KMS-11 (cell line): ENCODE measurements at regions not wholly inside any gene's neighbourhood (a gene's known extent, or its start where the extent isn't known, plus 50 kb on each side); places are given as distances from the start of the nearest gene placed in this dataset.

ENCODE experiments used
- H2AFZ ChIP-seq: fragments of 200-600 bp; sonication (generic); 2 replicates; pipeline ENCODE4 v1.6.1; 2016; ENCODE audit warnings: antibody characterized with exemption, mixed run types, low read depth
- H3K27ac ChIP-seq: fragments of 200-600 bp; sonication (generic); 2 replicates; pipeline ENCODE4 v1.6.1; 2016; ENCODE audit warnings: mild to moderate bottlenecking, mixed run types
- H3K27me3 ChIP-seq: fragments of 200-600 bp; sonication (generic); 2 replicates; pipeline ENCODE4 v1.6.1; 2017; ENCODE audit warnings: mild to moderate bottlenecking, low read depth, mixed run types, moderate library complexity; ENCODE audit not compliant: insufficient read depth
- H3K36me3 ChIP-seq: fragments of 200-600 bp; sonication (generic); 2 replicates; pipeline ENCODE4 v1.6.1; 2017; ENCODE audit warnings: mild to moderate bottlenecking, mixed run types; ENCODE audit not compliant: insufficient read depth
- H3K4me1 ChIP-seq: fragments of 200-600 bp; sonication (generic); 2 replicates; pipeline ENCODE4 v1.6.1; 2016; ENCODE audit warnings: mild to moderate bottlenecking, low read depth, mixed run types; ENCODE audit not compliant: poor library complexity, severe bottlenecking
- H3K4me2 ChIP-seq: fragments of 200-600 bp; sonication (generic); 2 replicates; pipeline ENCODE4 v1.7.0; 2016; ENCODE audit warnings: mild to moderate bottlenecking, mixed run types
- H3K4me3 ChIP-seq: fragments of 200-600 bp; sonication (generic); IDR thresholded peaks from 2 replicates; pipeline ENCODE4 v1.6.1; 2017; ENCODE audit warnings: low read depth, low read length, mixed read lengths; ENCODE audit not compliant: insufficient read depth
- H3K79me2 ChIP-seq: fragments of 200-600 bp; sonication (generic); 2 replicates; pipeline ENCODE4 v1.6.1; 2016; ENCODE audit warnings: low read depth, mixed run types; ENCODE audit not compliant: insufficient read depth
- H3K9ac ChIP-seq: fragments of 200-600 bp; sonication (generic); 2 replicates; pipeline ENCODE4 v1.6.1; 2016; ENCODE audit warnings: mild to moderate bottlenecking, mixed run types
- H4K20me1 ChIP-seq: fragments of 200-600 bp; sonication (generic); 2 replicates; pipeline ENCODE4 v1.6.1; 2016; ENCODE audit warnings: mild to moderate bottlenecking, mixed run types; ENCODE audit not compliant: insufficient read depth
- CTCF ChIP-seq: fragments of 200-600 bp; sonication (generic); conservative IDR thresholded peaks from 2 replicates; pipeline ENCODE4 v1.6.1; 2017; ENCODE audit warnings: low read depth, mild to moderate bottlenecking, antibody characterized with exemption, low read length, moderate library complexity, mixed read lengths

DNA sequence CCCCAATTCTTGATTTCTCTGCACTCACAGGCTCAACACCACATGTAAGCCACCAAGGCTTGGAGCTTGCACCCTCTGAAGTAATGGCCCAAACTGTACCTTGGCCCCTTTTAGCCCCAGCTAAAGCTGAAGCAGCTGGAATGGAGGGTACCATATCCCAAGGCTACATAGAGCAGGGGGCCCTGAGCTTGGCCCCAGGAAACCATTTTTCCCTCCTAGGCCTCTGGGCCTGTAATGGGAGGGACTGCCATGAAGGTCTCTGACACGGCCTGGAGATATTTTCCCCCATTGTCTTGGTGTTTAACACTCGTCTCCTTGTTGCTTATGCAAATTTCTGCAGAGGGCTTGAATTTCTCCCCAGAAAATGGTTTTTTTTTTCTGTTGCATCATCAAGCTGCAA, 69.7 kb downstream of the SKA1 start:
- no peak overlapping the region for H2AFZ ChIP-seq

GRCh38 chr18:50446629-50447028, 71.8 kb downstream of the SKA1 start:
- no peaks in the 10 kb centered on the region for H3K79me2 ChIP-seq
- H2AFZ ChIP-seq = no peak overlapping the region
- no peak overlapping the region for H3K27ac ChIP-seq
- no peaks in the 10 kb centered on the region for H3K27me3 ChIP-seq
- H3K36me3 ChIP-seq = no peaks in the 10 kb centered on the region
- no peak overlapping the region for H3K4me2 ChIP-seq
- H3K4me1 ChIP-seq = no peaks in the 10 kb centered on the region
- TF ChIP-seq CTCF = no peak
- no peak overlapping the region for H3K9ac ChIP-seq
- H4K20me1 ChIP-seq = no peaks in the 10 kb centered on the region
- H3K4me3 ChIP-seq = no peak overlapping the region

More for the DNA sequence above, 69.7 kb downstream of the SKA1 start:
- Histone ChIP-seq H3K4me2 (no peak overlapping the region), H3K4me3 (no peak overlapping the region), H3K4me1 (no peaks in the 10 kb centered on the region), H3K79me2 (no peaks in the 10 kb centered on the region), H3K36me3 (no peaks in the 10 kb centered on the region), H4K20me1 (no peaks in the 10 kb centered on the region), H3K27me3 (no peaks in the 10 kb centered on the region), H3K9ac (no peak overlapping the region), H3K27ac (no peak overlapping the region)
- no peak for TF ChIP-seq CTCF

GRCh38 chr18:50447102-50447741, 72.4 kb downstream of the SKA1 start:
- Histone ChIP-seq H3K36me3 (no peaks in the 10 kb centered on the region), H3K79me2 (no peaks in the 10 kb centered on the region), H3K9ac (no peak overlapping the region), H3K27me3 (no peaks in the 10 kb centered on the region), H2AFZ (no peak overlapping the region), H3K4me3 (no peak overlapping the region), H3K27ac (no peak overlapping the region), H3K4me2 (no peak overlapping the region), H4K20me1 (no peaks in the 10 kb centered on the region), H3K4me1 (no peaks in the 10 kb centered on the region)
- TF ChIP-seq CTCF = no peak

GRCh38 chr18:50447952-50448351, 73.1 kb downstream of the SKA1 start:
- no peaks in the 10 kb centered on the region for H3K79me2 ChIP-seq
- H2AFZ ChIP-seq = no peak overlapping the region
- no peaks in the 10 kb centered on the region for H3K27me3 ChIP-seq
- H3K27ac ChIP-seq = no peak overlapping the region
- no peak overlapping the region for H3K9ac ChIP-seq
- H3K4me1 ChIP-seq = no peaks in the 10 kb centered on the region
- no peaks in the 10 kb centered on the region for H4K20me1 ChIP-seq
- no peak for TF ChIP-seq CTCF
- no peak overlapping the region for H3K4me3 ChIP-seq
- H3K36me3 ChIP-seq = no peaks in the 10 kb centered on the region
- no peak overlapping the region for H3K4me2 ChIP-seq
